ENCODE measurements at regions not wholly inside any gene's neighbourhood (a gene's known extent, or its start where the extent isn't known, plus 50 kb on each side); places are given as distances from the start of the nearest gene placed in this dataset.

DNA sequence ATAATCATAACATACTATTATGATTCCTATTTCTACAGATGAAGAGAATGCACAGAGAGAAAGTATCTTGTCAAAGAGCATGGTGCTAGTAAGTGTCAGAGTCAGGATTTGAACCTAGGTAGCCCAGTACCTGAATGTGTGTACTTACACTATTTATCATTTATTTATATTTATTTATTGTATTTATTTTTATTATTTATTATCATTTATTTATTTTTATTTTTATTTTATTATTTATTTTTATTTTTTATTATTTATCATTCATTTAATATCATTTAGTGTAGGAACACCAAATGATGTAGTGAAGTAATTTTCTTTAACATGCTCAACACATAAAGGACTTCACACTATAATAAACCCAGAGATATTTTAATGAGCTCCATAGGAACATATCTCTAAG lies 209.4 kb upstream of the ZFP42 start:
- TF ChIP-seq, protein P1, sequence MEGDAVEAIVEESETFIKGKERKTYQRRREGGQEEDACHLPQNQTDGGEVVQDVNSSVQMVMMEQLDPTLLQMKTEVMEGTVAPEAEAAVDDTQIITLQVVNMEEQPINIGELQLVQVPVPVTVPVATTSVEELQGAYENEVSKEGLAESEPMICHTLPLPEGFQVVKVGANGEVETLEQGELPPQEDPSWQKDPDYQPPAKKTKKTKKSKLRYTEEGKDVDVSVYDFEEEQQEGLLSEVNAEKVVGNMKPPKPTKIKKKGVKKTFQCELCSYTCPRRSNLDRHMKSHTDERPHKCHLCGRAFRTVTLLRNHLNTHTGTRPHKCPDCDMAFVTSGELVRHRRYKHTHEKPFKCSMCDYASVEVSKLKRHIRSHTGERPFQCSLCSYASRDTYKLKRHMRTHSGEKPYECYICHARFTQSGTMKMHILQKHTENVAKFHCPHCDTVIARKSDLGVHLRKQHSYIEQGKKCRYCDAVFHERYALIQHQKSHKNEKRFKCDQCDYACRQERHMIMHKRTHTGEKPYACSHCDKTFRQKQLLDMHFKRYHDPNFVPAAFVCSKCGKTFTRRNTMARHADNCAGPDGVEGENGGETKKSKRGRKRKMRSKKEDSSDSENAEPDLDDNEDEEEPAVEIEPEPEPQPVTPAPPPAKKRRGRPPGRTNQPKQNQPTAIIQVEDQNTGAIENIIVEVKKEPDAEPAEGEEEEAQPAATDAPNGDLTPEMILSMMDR (IDR thresholded peaks at IDR 0.05) = no peak
- TF ChIP-seq POLR2AphosphoS5 (IDR thresholded peaks at IDR 0.05) (no peak), POLR2A (IDR thresholded peaks at IDR 0.05) (no peak)

Measured in transverse colon (tissue), 4 donors.